Muscle of back (tissue), 3 donors: ENCODE measurements at regions not wholly inside any gene's neighbourhood (a gene's known extent, or its start where the extent isn't known, plus 50 kb on each side); places are given as distances from the start of the nearest gene placed in this dataset.
"Not testable (repeated sequence)": the region's sequence is repeated elsewhere in the genome, so short reads cannot be mapped to it uniquely, and the experiment has no call there.

Source experiments
- DNase-seq, 3 donors: peaks; one replicate each; pipeline versions ENCODE4 v3.0.0 to v3.0.0-alpha.2; 2013

- DNase-seq, result no peak
Observed at GRCh38 chr1:188988589-188988988, 1489.1 kb downstream of the BRINP3 start.

- no peak for DNase-seq
Observed at GRCh38 chr1:188991221-188991930, 1486.3 kb downstream of the BRINP3 start.

- no peak for DNase-seq
Observed at GRCh38 chr1:189007824-189008223, 1469.8 kb downstream of the BRINP3 start.

- no peak for DNase-seq
Observed at GRCh38 chr1:189021577-189021976, 1456.1 kb downstream of the BRINP3 start.

GRCh38 chr1:189022015-189022414 is 1455.6 kb downstream of the BRINP3 start:
- DNase-seq, result no peak

GRCh38 chr1:189027512-189027911 is 1450.2 kb downstream of the BRINP3 start:
- no peak for DNase-seq

- no peak for DNase-seq
Observed at GRCh38 chr1:189033169-189033568, 1444.5 kb downstream of the BRINP3 start.

- DNase-seq, result no peak
Observed at GRCh38 chr1:189036628-189037027, 1441.0 kb downstream of the BRINP3 start.

- DNase-seq, result no peak
Observed at GRCh38 chr1:189046127-189046526, 1431.5 kb downstream of the BRINP3 start.

- DNase-seq, result no peak
Observed at GRCh38 chr1:189084811-189085210, 1392.9 kb downstream of the BRINP3 start.

- DNase-seq, result no peak
Observed at GRCh38 chr1:189103956-189104355, 1373.7 kb downstream of the BRINP3 start.

GRCh38 chr1:189117072-189117770 is 1360.4 kb downstream of the BRINP3 start:
- DNase-seq, result no peak

- DNase-seq, result no peak
Observed at GRCh38 chr1:189121941-189122340, 1355.7 kb downstream of the BRINP3 start.

- no peak for DNase-seq
Observed at GRCh38 chr1:189125694-189126093, 1352.0 kb downstream of the BRINP3 start.

- DNase-seq, result no peak
Observed at GRCh38 chr1:189131576-189131975, 1346.1 kb downstream of the BRINP3 start.

GRCh38 chr1:189139748-189140147 is 1337.9 kb downstream of the BRINP3 start:
- not testable (repeated sequence) for DNase-seq

- no peak for DNase-seq
Observed at GRCh38 chr1:189141056-189141455, 1336.6 kb downstream of the BRINP3 start.

- no peak for DNase-seq
Observed at GRCh38 chr1:189149547-189150375, 1327.9 kb downstream of the BRINP3 start.

GRCh38 chr1:189150624-189151023 is 1327.0 kb downstream of the BRINP3 start:
- DNase-seq, result no peak

GRCh38 chr1:189151361-189151760 is 1326.3 kb downstream of the BRINP3 start:
- no peak for DNase-seq

GRCh38 chr1:189152685-189153084 is 1325.0 kb downstream of the BRINP3 start:
- DNase-seq, result no peak

GRCh38 chr1:189158155-189158554 is 1319.5 kb downstream of the BRINP3 start:
- DNase-seq, result no peak

- DNase-seq, result no peak
Observed at GRCh38 chr1:189175889-189176288, 1301.8 kb downstream of the BRINP3 start.
